ENCODE measurements at regions not wholly inside any gene's neighbourhood (a gene's known extent, or its start where the extent isn't known, plus 50 kb on each side); places are given as distances from the start of the nearest gene placed in this dataset.
"Not testable (repeated sequence)": the region's sequence is repeated elsewhere in the genome, so short reads cannot be mapped to it uniquely, and the experiment has no call there.

DNA sequence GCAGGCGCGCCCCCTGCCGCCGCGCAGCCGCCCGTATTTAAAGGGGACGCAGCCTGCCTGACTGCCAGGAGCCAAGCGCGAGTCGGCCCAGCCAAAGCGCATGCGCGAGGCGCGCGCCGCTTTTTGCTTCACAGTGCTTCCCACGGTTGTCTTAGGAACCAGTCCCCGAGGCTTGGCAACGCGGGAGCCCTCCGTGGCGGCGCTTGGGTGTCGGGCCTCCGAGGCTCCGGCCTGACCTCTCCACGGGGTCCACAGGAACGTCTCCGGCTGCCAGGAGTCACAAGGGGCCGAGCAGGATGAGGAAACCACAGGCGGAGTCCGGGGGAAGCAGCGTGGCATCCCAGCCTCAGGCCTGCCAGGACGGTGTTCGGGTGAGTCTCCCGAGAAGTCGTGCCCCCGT lies 706.7 kb downstream of the KCNJ18 start:
- CTCF ChIA-PET (ENCODE audit: low intra/inter-chr PET ratio, low total read pairs); H3K9ac ChIP-seq (ENCODE audit: insufficient read depth, low read depth, low read length); H4K20me1 ChIP-seq (ENCODE audit: insufficient read depth, low read length); FAIRE-seq; intact Hi-C loops (cut with micrococcal nuclease; ENCODE audit: unreplicated experiment); H3K9me3 ChIP-seq (ENCODE audit: low read length); BruUV-seq (replicated peaks); H3K4me2 ChIP-seq (ENCODE audit: low read depth, low read length); ATAC-seq; H3K79me2 ChIP-seq (ENCODE audit: insufficient read depth, low read length); H3K4me3 ChIP-seq (replicated peaks in 1 of 3; ENCODE audit: insufficient read depth in 1 of 3, low read depth in 2 of 3, low read length in 3 of 3); H3K4me1 ChIP-seq (ENCODE audit: insufficient read depth, low read length); H3K27ac ChIP-seq (ENCODE audit: extremely low read length, insufficient read depth, low read length); DNase-seq (ENCODE audit: low spot score); H2AFZ ChIP-seq (ENCODE audit: low read length); in situ Hi-C loops (cut with HindIII; ENCODE audit: extremely low pct_ligation_motif_present, low pct_unique_long_range_greater_than_20kb); H3K36me3 ChIP-seq (replicated peaks in 1 of 2; ENCODE audit: control insufficient read depth in 1 of 2, insufficient read depth in 2 of 2, low read length in 2 of 2); POLR2A ChIA-PET; H3K27me3 ChIP-seq (ENCODE audit: control insufficient read depth in 1 of 2, insufficient read depth in 2 of 2, low read length in 2 of 2): not testable (repeated sequence)
- no CpG with 5 or more reads among the region's 40 CpGs for WGBS (ENCODE audit: low lambda C conversion rate)

DNA sequence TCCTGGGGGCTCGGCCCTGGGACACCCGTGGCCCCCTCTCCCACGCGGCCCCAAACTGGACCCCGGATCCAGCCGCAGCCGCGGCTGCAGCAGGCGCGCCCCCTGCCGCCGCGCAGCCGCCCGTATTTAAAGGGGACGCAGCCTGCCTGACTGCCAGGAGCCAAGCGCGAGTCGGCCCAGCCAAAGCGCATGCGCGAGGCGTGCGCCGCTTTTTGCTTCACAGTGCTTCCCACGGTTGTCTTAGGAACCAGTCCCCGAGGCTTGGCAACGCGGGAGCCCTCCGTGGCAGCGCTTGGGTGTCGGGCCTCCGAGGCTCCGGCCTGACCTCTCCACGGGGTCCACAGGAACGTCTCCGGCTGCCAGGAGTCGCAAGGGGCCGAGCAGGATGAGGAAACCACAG lies 712.8 kb downstream of the KCNJ18 start:
- H3K79me2 ChIP-seq (ENCODE audit: insufficient read depth, low read length); CTCF ChIA-PET (ENCODE audit: low intra/inter-chr PET ratio, low total read pairs); FAIRE-seq; H3K4me2 ChIP-seq (ENCODE audit: low read depth, low read length); BruUV-seq (replicated peaks); H3K36me3 ChIP-seq (replicated peaks in 1 of 2; ENCODE audit: control insufficient read depth in 1 of 2, insufficient read depth in 2 of 2, low read length in 2 of 2); intact Hi-C loops (cut with micrococcal nuclease; ENCODE audit: unreplicated experiment); H3K27me3 ChIP-seq (ENCODE audit: control insufficient read depth in 1 of 2, insufficient read depth in 2 of 2, low read length in 2 of 2); H4K20me1 ChIP-seq (ENCODE audit: insufficient read depth, low read length); H3K4me3 ChIP-seq (replicated peaks in 1 of 3; ENCODE audit: insufficient read depth in 1 of 3, low read depth in 2 of 3, low read length in 3 of 3); ATAC-seq; H3K9me3 ChIP-seq (ENCODE audit: low read length); in situ Hi-C loops (cut with HindIII; ENCODE audit: extremely low pct_ligation_motif_present, low pct_unique_long_range_greater_than_20kb); H3K9ac ChIP-seq (ENCODE audit: insufficient read depth, low read depth, low read length); H3K4me1 ChIP-seq (ENCODE audit: insufficient read depth, low read length); H3K27ac ChIP-seq (ENCODE audit: extremely low read length, insufficient read depth, low read length); DNase-seq (ENCODE audit: low spot score); POLR2A ChIA-PET; H2AFZ ChIP-seq (ENCODE audit: low read length): not testable (repeated sequence)
- no CpG with 5 or more reads among the region's 39 CpGs for WGBS (ENCODE audit: low lambda C conversion rate)

DNA sequence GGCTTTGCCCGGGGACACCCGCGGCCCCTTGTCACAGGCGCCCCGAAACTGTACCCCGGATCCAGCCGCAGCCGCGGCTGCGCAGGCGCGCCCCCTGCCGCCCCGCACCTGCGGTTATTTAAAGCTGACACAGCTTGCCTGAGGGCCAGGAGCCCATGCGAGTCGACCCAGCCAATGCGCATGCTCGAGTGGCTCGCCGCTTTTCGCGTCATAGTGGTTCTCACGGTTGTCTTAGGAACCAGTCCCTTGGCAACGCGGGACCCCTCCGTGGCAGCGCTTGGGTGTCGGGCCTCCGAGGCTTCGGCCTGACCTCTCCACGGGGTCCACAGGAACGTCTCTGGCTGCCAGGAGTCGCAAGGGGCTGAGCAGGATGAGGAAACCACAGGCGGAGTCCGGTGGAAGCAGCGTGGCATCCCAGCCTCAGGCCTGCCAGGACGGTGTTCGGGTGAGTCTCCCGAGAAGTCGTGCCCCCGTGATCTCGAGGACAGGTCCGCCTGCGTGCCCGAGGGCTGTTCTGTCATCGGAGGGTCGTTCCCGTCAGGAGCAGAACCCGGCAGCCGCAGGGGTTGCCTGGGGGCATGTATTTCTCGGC lies 716.9 kb downstream of the KCNJ18 start:
- Histone ChIP-seq H3K4me1 (ENCODE audit: insufficient read depth, low read length) (no peaks in the 10 kb centered on the region), H2AFZ (ENCODE audit: low read length) (no peak overlapping the region), H3K9me3 (ENCODE audit: low read length) (no peaks in the 10 kb centered on the region), H3K36me3 (replicated peaks in 1 of 2; ENCODE audit: control insufficient read depth in 1 of 2, insufficient read depth in 2 of 2, low read length in 2 of 2) (no peaks in the 10 kb centered on the region), H3K9ac (ENCODE audit: insufficient read depth, low read depth, low read length) (no peak overlapping the region), H3K4me2 (ENCODE audit: low read depth, low read length) (no peak overlapping the region), H4K20me1 (ENCODE audit: insufficient read depth, low read length) (no peaks in the 10 kb centered on the region), H3K27me3 (ENCODE audit: control insufficient read depth in 1 of 2, insufficient read depth in 2 of 2, low read length in 2 of 2) (peaks cover 0 to 7% of the 10 kb centered on the region in 2 experiments; a peak in 1 of 5 replicates), H3K4me3 (replicated peaks in 1 of 3; ENCODE audit: insufficient read depth in 1 of 3, low read depth in 2 of 3, low read length in 3 of 3) (no peak overlapping the region), H3K27ac (ENCODE audit: extremely low read length, insufficient read depth, low read length) (no peak overlapping the region), H3K79me2 (ENCODE audit: insufficient read depth, low read length) (no peaks in the 10 kb centered on the region)
- FAIRE-seq (no peak), ATAC-seq (no peak), DNase-seq (ENCODE audit: low spot score) (no peak)
- in situ Hi-C loops (cut with HindIII; ENCODE audit: extremely low pct_ligation_motif_present, low pct_unique_long_range_greater_than_20kb) (no loop called here), intact Hi-C loops (cut with micrococcal nuclease; ENCODE audit: unreplicated experiment) (no loop called here)
- POLR2A ChIA-PET, result no interaction called here
- no TSS peak for BruUV-seq (replicated peaks)
- WGBS (ENCODE audit: low lambda C conversion rate), result 20% methylated on average over 1 of the region's 52 CpGs
- CTCF ChIA-PET (ENCODE audit: low intra/inter-chr PET ratio, low total read pairs), result no interaction called here
- TF ChIP-seq ARNT2 (CRISPR knock-in tag; IDR thresholded peaks at IDR 0.05; ENCODE audit: low read depth), result no peak
- TF ChIP-seq, protein P1, sequence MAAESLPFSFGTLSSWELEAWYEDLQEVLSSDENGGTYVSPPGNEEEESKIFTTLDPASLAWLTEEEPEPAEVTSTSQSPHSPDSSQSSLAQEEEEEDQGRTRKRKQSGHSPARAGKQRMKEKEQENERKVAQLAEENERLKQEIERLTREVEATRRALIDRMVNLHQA (CRISPR knock-in tag; IDR thresholded peaks at IDR 0.05), result no peak
- TF ChIP-seq, protein P2, sequence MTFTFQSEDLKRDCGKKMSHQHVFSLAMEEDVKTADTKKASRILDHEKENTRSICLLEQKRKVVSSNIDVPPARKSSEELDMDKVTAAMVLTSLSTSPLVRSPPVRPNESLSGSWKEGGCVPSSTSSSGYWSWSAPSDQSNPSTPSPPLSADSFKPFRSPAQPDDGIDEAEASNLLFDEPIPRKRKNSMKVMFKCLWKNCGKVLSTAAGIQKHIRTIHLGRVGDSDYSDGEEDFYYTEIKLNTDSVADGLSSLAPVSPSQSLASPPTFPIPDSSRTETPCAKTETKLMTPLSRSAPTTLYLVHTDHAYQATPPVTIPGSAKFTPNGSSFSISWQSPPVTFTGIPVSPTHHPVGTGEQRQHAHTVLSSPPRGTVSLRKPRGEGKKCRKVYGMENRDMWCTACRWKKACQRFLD (CRISPR knock-in tag; IDR thresholded peaks at IDR 0.05; ENCODE audit: borderline replicate concordance), result no peak
- no peak for TF ChIP-seq ZNF121 (CRISPR knock-in tag; IDR thresholded peaks at IDR 0.05)
- TF ChIP-seq MZF1 (CRISPR knock-in tag; IDR thresholded peaks at IDR 0.05; ENCODE audit: borderline replicate concordance), result no peak
- no peak for TF ChIP-seq XBP1 (CRISPR knock-in tag; IDR thresholded peaks at IDR 0.05)
- no peak for TF ChIP-seq FOXK2 (IDR thresholded peaks at IDR 0.05)
- TF ChIP-seq, protein P3, sequence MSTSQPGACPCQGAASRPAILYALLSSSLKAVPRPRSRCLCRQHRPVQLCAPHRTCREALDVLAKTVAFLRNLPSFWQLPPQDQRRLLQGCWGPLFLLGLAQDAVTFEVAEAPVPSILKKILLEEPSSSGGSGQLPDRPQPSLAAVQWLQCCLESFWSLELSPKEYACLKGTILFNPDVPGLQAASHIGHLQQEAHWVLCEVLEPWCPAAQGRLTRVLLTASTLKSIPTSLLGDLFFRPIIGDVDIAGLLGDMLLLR (CRISPR knock-in tag; IDR thresholded peaks at IDR 0.05), result no peak
- no peak for TF ChIP-seq RORA (CRISPR knock-in tag; IDR thresholded peaks at IDR 0.05)
